ENCODE measurements at regions not wholly inside any gene's neighbourhood (a gene's known extent, or its start where the extent isn't known, plus 50 kb on each side); places are given as distances from the start of the nearest gene placed in this dataset.
"Not testable (repeated sequence)": the region's sequence is repeated elsewhere in the genome, so short reads cannot be mapped to it uniquely, and the experiment has no call there.

DNA sequence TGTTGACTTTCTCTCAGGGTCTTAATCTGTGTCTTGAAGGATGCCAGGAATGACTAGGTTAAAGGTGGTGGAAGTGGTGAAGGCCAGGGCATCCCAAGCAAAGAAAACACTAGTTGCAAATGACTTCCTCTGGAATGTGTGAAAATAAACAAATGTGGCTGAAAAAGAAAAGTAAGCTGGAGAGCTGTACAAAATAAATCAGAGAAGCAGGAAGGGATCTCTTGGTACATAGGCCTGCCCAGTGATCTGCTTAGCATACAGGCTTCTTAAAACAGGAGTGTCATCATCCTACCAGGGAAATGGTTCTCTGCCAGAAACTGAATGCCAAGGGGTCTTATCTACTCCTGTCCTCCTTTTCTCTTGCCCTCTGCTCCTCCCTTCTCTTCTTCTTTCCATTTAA lies 1616.0 kb downstream of the KHDRBS2 start:
- no peak for DNase-seq (ENCODE audit: low read depth, low spot score)

DNA sequence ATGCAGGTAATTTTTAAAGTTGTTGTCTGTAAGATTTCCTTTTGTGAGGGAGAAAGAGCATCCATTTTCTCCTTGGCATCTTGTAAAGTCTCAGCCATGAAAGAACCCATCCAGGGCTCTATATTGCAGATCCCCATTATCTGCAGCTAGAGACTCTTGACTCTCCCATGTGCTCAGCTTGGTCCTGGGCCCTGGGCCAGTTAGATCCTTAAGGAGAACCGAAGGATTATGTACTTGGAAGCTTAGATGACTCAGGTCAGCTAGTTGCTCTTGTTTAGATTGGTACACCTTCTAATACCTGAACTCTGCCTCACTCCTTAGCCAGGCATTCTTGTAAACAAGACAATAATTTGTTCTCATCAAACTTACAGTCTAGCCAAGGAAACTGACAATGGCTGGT lies 1617.6 kb downstream of the KHDRBS2 start:
- no peak for DNase-seq (ENCODE audit: low read depth, low spot score)

DNA sequence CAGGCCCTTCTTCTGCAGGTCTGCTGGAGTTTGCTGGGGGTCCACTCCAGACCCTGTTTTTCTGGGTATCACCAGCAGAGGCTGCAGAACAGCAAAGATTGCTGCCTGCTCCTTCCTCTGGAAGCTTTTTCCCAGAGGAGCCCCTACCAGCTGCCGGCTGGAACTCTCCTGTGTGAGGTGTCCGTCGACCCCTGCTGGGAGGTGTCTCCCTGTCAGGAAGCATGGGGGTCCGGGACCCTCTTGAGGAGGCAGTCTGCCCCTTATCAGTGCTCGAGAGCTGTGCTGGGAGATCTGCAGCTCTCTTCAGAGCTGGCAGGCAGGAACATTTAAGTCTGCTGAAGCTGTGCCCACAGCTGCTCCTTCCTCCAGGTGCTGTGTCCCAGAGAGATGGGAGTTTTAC lies 1622.8 kb downstream of the KHDRBS2 start:
- DNase-seq (ENCODE audit: low read depth, low spot score): not testable (repeated sequence)

DNA sequence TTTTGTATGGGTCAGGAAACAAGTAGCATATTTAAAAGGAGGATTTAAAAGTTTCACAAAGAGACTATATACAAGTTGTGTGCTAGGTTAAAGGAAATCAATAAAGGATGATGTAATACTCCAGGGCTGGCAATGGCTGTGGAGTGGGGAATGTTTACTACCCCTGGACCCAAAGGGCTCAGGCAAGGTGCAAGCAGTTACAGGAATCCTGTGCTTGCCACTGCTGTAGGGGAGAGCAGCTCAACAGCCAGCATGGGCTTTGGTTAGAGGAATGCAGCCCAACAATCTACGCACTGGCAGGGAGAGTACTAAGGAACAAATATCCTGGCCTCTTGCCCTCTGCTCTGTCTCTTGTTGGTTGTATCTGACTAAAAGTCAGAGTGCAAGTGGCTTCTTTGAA lies 1642.2 kb downstream of the KHDRBS2 start:
- DNase-seq (ENCODE audit: low read depth, low spot score): peak; percentile 2

DNA sequence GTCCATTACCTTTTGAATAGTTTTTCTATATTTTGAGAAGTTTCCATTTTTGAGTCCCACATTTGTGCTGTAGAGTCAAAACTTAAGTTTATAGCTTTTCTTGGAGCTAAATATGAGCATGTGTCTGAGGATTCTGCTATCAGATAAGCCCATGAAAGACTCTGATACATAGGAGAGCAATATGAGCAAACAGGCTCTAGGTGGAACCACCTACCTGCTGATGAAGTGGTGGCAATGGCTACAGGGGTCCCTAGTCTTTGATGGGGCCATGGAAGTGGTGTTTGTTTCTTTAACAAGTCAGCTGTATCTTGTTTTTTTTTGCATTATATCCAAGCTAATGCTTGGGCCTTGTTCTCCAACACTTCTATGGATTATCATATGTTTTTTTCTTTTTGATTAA lies 1646.8 kb downstream of the KHDRBS2 start:
- not testable (repeated sequence) for DNase-seq (ENCODE audit: low read depth, low spot score)

Measured in ELF-1 (cell line).